GM12874 (cell line): ENCODE measurements at regions not wholly inside any gene's neighbourhood (a gene's known extent, or its start where the extent isn't known, plus 50 kb on each side); places are given as distances from the start of the nearest gene placed in this dataset.
A peak's percentile ranks its signal among the peaks of the same experiment; 100 is the strongest.

Experiments used
- TF ChIP-seq, protein P1 (sequence below): IDR thresholded peaks from 2 replicates; pipeline ENCODE4 v1.5.1; 2011; ENCODE audit warnings: low read depth, mild to moderate bottlenecking, control low read depth, low read length, moderate library complexity; ENCODE audit not compliant: insufficient read depth

DNA sequence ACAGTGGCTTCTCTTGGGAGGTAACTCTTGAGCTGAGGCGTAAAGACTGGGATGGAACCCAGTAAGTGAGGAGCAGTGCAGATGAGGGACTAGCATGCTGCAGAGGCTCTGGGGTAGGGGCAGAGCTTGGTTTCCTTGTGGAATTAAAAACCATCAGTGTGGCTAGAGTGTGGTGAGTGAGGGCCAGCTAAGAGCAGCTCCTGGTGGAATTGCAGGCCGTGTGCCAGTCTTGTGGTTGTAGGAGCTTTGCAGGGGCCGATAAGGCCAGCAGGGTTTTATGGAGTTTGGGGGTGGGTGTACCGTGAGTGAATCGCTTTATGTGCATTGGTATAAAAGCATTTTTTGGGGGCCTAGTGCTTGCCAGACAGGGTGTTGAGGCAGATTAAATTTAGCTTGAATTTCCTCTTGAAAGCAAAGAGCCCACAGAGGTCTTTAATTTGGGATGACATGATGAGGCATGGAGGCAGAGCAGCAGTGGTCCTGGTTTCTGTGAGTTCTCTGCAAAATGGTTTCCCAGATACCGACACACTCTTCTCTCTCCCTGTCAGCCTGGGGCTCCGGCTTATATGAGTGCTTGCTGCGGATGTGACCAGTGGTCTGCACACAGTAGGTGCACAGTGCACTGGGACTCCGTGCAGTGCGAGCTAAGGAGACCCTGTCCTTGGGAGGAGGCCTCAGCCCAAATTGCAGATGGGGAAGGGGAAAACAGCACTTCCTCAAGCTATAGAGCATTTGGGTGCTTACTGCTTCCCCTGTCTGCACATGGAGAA is 176.4 kb upstream of the PITX1 start:
- TF ChIP-seq, protein P1, sequence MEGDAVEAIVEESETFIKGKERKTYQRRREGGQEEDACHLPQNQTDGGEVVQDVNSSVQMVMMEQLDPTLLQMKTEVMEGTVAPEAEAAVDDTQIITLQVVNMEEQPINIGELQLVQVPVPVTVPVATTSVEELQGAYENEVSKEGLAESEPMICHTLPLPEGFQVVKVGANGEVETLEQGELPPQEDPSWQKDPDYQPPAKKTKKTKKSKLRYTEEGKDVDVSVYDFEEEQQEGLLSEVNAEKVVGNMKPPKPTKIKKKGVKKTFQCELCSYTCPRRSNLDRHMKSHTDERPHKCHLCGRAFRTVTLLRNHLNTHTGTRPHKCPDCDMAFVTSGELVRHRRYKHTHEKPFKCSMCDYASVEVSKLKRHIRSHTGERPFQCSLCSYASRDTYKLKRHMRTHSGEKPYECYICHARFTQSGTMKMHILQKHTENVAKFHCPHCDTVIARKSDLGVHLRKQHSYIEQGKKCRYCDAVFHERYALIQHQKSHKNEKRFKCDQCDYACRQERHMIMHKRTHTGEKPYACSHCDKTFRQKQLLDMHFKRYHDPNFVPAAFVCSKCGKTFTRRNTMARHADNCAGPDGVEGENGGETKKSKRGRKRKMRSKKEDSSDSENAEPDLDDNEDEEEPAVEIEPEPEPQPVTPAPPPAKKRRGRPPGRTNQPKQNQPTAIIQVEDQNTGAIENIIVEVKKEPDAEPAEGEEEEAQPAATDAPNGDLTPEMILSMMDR, result no peak

DNA sequence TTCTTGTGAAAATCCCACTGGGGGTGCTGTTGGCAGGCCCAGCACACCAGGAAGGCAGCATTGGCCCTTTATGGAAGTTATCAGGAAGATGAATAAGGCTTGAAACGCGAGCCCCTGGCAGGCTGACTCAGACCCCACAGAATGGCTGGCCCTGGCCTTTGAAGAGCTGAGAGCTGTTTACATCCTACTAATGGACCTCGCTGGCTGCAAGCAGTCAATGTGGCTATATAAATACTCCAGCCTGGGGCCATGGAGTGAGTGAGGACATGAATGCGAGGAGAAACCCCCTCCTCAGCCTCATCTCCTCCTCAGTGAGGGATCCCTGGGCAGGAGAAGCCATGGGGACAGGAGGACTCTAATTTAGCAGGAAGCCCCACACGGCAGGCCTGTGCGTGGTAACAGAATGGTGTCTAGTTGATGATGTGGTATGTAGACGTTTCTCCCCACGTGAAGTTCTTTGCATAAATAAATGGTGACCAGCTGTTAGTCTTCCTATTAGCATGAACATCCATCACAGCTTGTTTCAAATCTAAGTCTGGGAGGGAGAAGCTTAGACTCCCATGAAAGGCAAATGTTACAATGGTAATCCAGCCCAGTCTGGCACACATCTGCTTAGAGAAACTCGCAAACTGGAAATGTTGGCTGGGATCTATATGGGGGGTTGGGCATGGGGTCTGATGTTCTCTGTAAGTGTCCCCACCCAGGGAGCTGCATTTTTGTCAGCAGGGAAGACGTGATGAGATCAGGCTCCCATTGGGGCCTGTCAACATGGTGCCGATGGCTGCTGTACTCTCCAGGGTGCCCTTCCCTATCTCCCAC is 175.1 kb upstream of the PITX1 start:
- TF ChIP-seq, protein P1, result no peak

DNA sequence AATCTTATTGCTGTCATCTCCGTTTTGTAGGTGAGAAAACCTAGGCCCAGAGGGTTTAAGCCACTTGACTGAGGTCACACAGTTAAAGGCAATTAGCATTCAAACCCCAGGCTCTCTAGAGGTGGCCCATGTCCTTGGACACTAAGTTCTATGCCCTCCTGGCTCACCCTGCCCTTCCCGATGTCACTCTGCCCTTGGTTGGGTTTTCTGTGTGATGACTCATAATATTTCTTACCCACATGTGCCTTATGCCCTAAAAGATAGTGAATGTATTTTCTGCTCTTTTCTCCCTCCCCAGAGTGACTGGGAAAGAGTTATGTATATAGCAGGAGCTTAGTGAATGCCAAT is 174.5 kb upstream of the PITX1 start:
- TF ChIP-seq, protein P1, result no peak

DNA sequence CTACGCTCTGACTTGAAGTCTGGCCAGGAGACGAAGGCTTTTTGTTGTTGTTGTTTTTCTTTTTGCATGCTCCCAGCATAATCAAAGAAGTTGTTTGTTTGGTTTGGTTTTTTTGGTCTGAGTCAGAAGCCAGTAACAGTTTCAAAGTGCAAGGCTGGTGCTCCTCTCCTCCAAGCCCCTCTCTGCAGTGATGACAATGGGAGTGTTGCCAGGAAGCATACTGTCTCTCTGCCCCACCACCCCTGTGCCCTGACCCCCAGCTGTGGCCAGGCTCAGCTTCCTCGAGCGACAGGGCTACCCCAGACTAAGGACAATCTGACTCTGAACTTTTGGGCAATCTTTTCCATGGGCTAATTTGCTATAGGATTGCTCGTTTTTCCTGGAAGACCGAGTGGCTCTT is 173.8 kb upstream of the PITX1 start:
- TF ChIP-seq, protein P1, result no peak

DNA sequence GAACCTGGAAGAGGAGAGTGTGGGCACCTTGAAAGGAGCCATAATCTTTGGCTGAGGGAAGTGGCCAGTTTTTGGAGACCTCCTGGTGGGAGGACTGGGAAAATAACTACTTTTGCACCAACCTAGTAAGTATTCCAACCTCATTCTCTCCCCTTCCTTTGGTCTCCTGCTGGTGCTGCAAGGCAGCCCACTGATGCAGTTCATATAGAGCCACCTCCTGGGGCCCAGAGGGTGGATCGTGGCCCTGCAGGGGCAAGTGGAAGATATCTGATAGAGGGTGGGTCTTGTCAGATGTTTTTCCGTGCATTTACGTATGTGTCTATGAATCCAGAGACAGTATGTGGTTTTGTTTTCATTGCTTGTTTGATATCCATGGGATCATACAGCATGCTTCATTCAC is 172.8 kb upstream of the PITX1 start:
- TF ChIP-seq, protein P1, result no peak

DNA sequence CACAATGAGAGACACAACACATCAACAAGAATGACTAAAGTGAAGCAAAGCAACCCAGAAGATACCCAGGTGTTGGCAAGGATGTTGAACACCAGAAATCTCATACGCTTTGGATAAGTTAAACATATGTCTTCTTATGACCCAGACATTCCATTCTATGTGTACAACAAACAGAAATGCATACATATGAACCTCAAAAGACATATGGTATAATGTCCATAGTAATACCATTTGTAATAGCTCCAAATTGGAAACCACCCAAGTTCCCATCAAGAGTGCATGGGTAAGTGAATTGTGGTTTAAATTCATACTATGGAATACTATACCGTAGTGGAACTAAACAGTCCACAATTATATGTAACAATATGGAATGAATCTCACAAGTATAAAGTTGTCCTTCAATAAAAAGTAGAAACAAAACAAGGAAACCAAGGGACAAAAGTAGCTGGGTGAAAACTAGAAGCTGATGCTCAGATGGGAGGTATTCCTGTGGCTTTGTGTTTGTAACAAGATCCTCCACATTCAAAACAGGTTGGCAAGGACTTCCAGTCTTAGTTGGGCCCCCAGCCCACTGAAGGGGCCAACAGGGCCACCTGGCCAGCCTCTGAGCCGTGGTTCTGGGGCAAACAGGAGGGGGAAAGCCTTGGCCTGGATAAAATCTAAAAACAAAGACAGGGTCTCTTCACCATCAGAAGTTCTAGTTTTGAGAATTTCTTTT is 171.8 kb upstream of the PITX1 start:
- TF ChIP-seq, protein P1, result no peak

DNA sequence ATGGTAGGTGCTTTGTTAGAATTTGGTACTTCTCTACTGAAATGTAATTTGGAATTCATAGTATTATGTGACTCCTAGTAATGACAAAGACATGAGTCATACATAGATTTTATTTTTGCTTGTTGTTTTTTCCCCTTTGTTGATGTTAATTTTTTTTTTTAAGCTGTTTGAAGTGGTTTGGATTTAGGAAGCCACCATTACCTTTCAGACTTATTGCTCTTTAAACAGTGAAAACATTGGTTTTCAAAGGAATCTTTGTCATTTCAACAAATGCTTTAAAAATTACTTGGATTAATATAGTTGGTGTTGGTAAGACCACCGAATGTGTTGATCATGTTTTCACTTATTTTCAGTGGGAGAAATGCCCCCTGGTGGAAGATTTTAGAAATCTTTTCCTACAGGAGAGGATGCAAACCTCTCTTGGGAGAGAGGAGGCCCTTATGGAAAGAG is 170.1 kb upstream of the PITX1 start:
- TF ChIP-seq, protein P1, result peak; percentile 35; the same call in 1 of the 2 replicates
